AG10803 (cell line): ENCODE measurements at regions not wholly inside any gene's neighbourhood (a gene's known extent, or its start where the extent isn't known, plus 50 kb on each side); places are given as distances from the start of the nearest gene placed in this dataset.

Source experiments
- DNase-seq: peaks from one replicate; pipeline ENCODE4 v3.0.0; 2010; ENCODE audit warnings: low read depth
- H3K4me3 ChIP-seq: 2 replicates; pipeline ENCODE4 v1.5.1; 2011; ENCODE audit warnings: mild to moderate bottlenecking, low read length, control low read depth
- TF ChIP-seq, protein P1 (sequence below): conservative IDR thresholded peaks from 2 replicates; pipeline ENCODE4 v1.5.1; 2011; ENCODE audit warnings: mild to moderate bottlenecking, low read length, control low read depth, inconsistent platforms

DNA sequence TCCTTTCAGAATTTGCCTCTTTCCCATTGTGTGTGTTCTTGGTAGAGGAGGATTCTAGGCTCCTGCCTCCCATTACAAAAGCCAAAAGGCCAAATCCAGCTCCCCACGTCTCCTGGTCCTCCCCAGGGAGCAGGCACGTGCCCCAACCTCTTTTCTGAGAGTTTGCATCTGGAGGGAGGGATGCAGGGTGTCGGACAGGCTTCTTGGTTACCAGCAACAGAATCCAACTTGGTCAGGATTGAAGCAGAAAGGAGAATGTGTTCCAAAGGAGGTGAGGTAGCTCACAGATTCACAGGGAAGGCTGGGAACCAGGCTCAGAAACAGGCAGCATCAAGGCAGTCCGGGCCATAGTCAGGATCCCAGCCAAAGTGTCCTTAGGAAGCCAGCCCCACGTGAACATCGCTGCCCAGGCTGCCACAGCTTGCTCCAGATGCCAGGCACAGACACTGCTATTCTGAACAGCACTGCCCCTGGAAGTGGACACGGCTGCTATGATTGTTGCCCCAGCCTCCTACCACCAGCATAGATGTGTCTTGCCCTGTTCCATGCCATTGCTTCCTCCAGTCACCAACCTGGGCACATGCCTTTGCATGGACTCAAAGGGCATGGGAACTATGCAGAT lies 264.2 kb upstream of the ZMIZ1 start:
- H3K4me3 ChIP-seq = no peak overlapping the region
- TF ChIP-seq, protein P1, sequence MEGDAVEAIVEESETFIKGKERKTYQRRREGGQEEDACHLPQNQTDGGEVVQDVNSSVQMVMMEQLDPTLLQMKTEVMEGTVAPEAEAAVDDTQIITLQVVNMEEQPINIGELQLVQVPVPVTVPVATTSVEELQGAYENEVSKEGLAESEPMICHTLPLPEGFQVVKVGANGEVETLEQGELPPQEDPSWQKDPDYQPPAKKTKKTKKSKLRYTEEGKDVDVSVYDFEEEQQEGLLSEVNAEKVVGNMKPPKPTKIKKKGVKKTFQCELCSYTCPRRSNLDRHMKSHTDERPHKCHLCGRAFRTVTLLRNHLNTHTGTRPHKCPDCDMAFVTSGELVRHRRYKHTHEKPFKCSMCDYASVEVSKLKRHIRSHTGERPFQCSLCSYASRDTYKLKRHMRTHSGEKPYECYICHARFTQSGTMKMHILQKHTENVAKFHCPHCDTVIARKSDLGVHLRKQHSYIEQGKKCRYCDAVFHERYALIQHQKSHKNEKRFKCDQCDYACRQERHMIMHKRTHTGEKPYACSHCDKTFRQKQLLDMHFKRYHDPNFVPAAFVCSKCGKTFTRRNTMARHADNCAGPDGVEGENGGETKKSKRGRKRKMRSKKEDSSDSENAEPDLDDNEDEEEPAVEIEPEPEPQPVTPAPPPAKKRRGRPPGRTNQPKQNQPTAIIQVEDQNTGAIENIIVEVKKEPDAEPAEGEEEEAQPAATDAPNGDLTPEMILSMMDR = no peak
- DNase-seq = peak; percentile 31

DNA sequence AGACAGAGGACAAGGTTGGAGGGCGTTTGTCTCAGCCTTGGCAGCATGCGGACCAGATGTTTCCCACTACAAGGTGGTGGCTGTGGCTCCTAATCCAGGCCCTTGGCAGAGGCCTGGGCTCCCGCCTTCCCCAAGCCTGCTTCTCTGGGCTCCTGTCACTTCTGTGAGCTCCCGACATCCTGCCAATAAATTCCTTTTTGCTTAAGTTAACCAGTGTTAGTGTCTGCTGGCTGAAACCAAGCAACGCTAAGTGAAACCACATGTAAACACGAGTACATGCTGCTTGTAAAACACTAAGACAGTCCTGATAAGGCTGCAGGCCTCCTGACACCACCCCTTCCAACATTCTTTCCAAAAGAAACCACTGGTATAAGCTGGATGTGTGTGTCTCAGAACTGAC lies 263.6 kb upstream of the ZMIZ1 start:
- TF ChIP-seq, protein P1 = no peak
- H3K4me3 ChIP-seq = no peak overlapping the region
- DNase-seq = peak; percentile 100

DNA sequence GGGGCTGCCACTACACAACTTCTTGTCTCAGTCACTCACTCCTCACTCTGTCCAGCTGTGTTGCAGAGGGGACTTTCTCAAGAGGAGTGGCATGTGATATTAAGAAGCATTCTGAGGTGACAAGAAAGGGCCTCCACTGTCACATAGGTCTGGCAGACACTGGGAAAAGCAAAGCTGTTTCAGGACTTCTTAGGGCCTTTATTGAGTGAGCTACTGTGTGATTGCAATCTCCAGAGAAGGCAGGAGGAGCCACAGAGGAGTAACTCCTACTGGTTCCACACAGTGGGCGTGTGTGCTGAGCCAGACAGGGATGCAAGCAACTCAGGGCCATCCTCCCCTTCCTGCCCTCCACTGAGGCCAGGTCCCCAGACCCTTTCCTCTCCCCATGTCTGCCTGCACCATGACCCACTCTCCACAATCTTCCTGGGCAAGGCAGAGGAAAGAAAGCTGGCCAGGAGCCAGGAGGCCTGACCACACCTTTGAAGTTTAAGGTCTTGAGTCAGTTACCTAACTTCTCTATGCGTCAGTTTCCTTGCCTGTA lies 262.0 kb upstream of the ZMIZ1 start:
- TF ChIP-seq, protein P1 = no peak
- peak; percentile 8 for DNase-seq
- no peak overlapping the region for H3K4me3 ChIP-seq

DNA sequence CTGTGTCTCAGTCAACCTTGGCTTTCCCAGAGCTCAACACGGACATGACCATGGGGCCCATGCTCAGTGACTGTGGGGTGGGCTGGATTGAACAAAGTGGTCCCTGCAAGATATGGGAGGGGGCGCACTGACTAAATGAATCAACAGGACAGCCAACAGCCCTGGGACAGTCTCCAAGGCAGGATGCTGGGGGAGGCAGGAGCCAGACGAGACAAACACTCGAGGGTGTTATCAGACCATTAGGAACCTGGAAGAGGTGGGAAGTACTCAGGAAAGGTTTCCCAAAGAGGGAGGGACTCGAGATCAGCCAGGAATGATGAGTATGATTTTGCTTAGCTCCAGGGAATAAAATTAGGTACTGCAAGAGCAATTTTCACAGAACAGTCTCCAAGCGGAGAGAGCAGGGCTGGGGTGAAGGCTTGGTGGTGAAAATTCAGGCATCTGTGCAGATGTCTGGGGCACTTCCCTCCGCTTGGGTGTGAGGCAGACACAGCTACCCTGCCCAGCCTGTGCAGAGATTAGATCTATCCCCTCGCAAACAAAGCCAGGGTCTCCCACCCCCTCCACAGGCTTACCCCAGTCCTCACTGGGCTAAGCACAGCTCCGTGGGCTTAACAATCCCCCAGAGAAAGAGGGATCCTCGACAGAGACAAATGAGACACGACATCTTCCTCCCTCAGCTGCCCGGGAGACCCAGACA lies 261.1 kb upstream of the ZMIZ1 start:
- H3K4me3 ChIP-seq = no peak overlapping the region
- TF ChIP-seq, protein P1 = no peak
- DNase-seq = no peak

DNA sequence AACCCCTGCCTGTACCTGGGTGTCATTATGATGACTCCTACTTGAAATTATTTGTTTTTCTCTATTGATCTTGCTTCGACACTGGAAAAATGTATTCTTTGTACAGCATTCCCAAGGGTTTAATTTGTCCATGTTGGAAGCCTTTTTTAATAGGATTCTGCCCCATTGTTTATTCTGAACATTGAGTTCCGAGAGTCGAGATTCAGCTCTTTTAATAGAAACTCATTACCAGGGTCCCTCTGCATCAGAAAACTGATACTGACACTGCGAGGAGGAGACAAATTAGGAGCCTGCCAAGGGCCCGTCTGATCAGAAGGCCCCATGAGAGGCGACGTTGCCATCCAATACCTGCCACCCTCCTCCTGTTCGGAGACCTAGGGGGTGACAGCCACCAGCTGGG lies 260.5 kb upstream of the ZMIZ1 start:
- TF ChIP-seq, protein P1 = no peak
- DNase-seq = no peak
- H3K4me3 ChIP-seq = no peak overlapping the region

DNA sequence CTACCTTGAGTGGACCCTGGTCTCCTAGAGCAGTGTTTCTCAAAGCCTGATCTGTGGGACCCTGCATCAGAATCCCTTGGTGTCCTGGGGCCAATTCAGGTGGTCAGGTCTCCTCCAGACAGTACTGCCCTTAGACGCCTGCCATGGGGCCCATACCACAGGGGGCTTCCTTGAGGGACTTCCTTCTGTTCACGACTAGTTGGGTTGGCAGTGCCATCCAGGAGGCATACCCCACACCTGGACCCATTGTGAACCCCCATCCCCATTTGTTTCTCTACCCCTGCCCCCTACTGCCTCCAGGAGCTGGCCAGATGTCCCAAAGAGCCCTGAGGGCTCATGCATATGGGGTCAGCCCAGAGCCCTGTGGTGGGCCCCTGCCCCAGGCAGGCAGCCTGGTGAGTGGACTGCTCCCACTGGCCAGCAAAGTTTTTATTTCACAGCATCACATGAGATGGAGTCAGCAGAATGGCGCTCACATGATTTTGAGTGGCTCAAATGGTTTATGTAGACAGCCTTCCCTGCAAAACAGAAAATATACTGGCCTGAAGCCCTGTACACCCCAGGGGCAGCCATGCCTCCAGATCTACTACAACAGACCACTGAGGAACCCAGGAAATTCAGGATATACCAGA lies 259.9 kb upstream of the ZMIZ1 start:
- no peak for DNase-seq
- no peak overlapping the region for H3K4me3 ChIP-seq
- TF ChIP-seq, protein P1 = no peak
